ENCODE measurements at regions not wholly inside any gene's neighbourhood (a gene's known extent, or its start where the extent isn't known, plus 50 kb on each side); places are given as distances from the start of the nearest gene placed in this dataset.

DNA sequence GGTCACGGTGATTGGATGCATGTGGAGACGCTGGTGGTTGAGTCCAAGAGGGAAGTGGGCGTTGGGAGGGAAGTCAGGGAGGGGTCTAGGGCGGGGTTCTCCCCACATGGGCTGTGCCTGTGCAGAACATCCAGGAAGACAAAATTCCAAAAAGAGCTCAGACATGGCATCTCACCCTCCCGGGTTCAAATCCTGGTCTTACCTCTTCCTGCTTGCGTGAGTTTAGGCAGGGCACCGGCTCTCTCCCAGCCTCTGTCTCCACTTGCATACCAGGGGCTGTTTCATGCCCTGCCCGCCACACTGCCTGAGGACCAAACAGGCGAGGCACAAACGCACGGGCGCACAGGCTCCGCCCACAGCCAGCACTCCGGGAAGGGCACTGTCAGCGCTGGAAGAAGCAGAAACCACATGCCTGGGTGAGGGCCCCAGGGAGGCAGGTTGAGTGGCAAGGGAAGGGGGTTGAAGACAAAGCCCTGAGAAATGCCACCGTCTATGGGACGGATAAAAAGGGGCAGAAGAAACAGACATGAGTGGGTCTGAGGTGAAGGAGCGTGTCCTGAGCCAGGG, 123.6 kb upstream of the SOX1 start:
- ATAC-seq, result no peak
- no peaks in the 10 kb centered on the region for H3K9me3 ChIP-seq
- no peaks in the 10 kb centered on the region for H3K36me3 ChIP-seq (replicated peaks in 1 of 2; ENCODE audit: insufficient read depth in 1 of 2, low read depth in 2 of 2)
- intact Hi-C loops (cut with DNase I), result no loop called here
- H3K27me3 ChIP-seq, result no peaks in the 10 kb centered on the region
- TF ChIP-seq, protein P1, sequence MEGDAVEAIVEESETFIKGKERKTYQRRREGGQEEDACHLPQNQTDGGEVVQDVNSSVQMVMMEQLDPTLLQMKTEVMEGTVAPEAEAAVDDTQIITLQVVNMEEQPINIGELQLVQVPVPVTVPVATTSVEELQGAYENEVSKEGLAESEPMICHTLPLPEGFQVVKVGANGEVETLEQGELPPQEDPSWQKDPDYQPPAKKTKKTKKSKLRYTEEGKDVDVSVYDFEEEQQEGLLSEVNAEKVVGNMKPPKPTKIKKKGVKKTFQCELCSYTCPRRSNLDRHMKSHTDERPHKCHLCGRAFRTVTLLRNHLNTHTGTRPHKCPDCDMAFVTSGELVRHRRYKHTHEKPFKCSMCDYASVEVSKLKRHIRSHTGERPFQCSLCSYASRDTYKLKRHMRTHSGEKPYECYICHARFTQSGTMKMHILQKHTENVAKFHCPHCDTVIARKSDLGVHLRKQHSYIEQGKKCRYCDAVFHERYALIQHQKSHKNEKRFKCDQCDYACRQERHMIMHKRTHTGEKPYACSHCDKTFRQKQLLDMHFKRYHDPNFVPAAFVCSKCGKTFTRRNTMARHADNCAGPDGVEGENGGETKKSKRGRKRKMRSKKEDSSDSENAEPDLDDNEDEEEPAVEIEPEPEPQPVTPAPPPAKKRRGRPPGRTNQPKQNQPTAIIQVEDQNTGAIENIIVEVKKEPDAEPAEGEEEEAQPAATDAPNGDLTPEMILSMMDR (IDR thresholded peaks at IDR 0.05), result no peak
- H3K27ac ChIP-seq, result no peak overlapping the region
- H3K4me3 ChIP-seq, result no peak overlapping the region
- no peaks in the 10 kb centered on the region for H3K4me1 ChIP-seq
- WGBS, 2 donors, result 59 to 60% methylated on average over 16 to 18 of the region's 18 CpGs
- DNase-seq, result no peak

DNA sequence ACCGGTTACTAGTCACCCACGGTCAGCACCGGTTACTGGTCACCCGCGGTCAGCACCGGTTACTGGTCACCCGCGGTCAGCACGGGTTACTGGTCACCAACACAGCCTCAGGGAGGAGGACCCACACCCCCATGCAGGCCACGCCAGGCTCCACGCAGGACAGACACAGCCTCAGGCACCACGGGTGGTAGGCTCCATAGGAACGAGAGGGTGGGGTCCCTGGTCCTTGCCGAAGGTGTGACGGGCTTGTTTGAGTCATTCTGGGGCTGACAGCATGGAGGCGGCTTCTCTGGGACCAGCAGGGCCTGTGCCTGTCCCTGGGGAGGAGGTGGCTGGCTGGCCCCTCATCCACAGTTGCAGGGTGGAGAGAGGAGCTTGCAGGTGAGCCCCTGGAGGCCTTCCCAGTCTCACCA, 122.8 kb upstream of the SOX1 start:
- 59 to 84% methylated on average over 9 to 10 of the region's 16 CpGs for WGBS, 2 donors
- no peak for ATAC-seq
- no peaks in the 10 kb centered on the region for H3K4me1 ChIP-seq

DNA sequence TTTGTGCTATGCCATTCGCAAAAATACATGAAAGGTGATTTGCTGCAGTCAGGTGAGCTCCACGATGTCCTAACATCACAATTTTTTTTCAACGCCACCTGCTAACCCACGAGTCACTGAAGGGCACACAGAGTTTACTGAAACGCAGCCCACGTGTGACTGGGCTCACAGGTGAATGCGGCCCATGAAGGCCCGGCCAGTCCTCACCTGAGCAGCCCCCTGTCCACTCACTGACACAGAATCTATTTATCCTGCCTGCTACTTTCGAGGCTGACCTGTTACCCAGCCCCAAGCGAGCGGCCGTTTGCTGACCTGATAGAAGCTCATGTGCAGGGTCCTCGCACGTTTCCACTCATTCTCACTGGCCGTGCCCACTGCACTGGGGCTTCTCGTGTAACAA, 121.9 kb upstream of the SOX1 start:
- Histone ChIP-seq H3K9me3 (no peaks in the 10 kb centered on the region), H3K36me3 (replicated peaks in 1 of 2; ENCODE audit: insufficient read depth in 1 of 2, low read depth in 2 of 2) (no peaks in the 10 kb centered on the region), H3K4me1 (no peaks in the 10 kb centered on the region), H3K27me3 (no peaks in the 10 kb centered on the region), H3K27ac (no peak overlapping the region), H3K4me3 (no peak overlapping the region)
- WGBS, 2 donors, result 62% methylated on average over 16 of the region's 16 CpGs
- no peak for ATAC-seq
- no peak for TF ChIP-seq POLR2A (IDR thresholded peaks at IDR 0.05)
- TF ChIP-seq, protein P1 (IDR thresholded peaks at IDR 0.05), result no peak
- DNase-seq, result no peak
- intact Hi-C loops (cut with DNase I), result no loop called here

More for the DNA sequence above, 122.8 kb upstream of the SOX1 start:
- H3K36me3 ChIP-seq (replicated peaks in 1 of 2; ENCODE audit: insufficient read depth in 1 of 2, low read depth in 2 of 2), result no peaks in the 10 kb centered on the region
- intact Hi-C loops (cut with DNase I), result no loop called here
- DNase-seq, result no peak
- H3K27me3 ChIP-seq, result no peaks in the 10 kb centered on the region
- TF ChIP-seq, protein P1 (IDR thresholded peaks at IDR 0.05), result no peak
- TF ChIP-seq POLR2A (IDR thresholded peaks at IDR 0.05), result no peak
- H3K9me3 ChIP-seq, result no peaks in the 10 kb centered on the region
- H3K4me3 ChIP-seq, result no peak overlapping the region
- H3K27ac ChIP-seq, result no peak overlapping the region

DNA sequence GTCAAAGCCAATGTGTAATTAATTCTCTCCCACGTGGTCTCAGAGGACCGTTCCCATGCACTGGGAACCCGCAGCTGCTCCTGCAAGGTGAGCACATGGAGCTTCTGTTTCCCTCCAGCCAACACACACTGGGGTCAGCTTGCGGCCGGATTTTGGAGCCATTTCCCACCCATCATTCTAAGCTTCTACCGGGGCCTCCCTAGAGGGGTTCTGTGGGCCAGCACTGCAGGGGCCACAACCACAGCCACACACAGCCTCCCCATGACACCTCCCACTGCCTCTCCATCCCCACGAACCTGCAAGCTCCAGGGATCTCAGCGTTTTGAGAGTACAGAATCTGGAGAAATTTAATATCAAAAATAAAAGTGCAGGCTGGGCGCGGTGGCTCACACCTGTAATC, 120.7 kb upstream of the SOX1 start:
- no peaks in the 10 kb centered on the region for H3K4me1 ChIP-seq
- WGBS, 2 donors, result 35 to 45% methylated on average over 10 of the region's 10 CpGs
- no peak for DNase-seq
- peaks cover 0 to 6% (median 0%) of the 10 kb centered on the region in 3 donors for H3K9me3 ChIP-seq
- no peak for ATAC-seq
- TF ChIP-seq, protein P1 (IDR thresholded peaks at IDR 0.05), result no peak
- TF ChIP-seq POLR2A (IDR thresholded peaks at IDR 0.05), result no peak
- H3K27ac ChIP-seq, result no peak overlapping the region
- no peak overlapping the region for H3K4me3 ChIP-seq
- no peaks in the 10 kb centered on the region for H3K27me3 ChIP-seq
- H3K36me3 ChIP-seq (replicated peaks in 1 of 2; ENCODE audit: insufficient read depth in 1 of 2, low read depth in 2 of 2), result no peaks in the 10 kb centered on the region
- intact Hi-C loops (cut with DNase I), result no loop called here

All from body of pancreas (tissue), 4 donors.